Mucosa of gallbladder (tissue), 1 donor: ENCODE measurements at regions not wholly inside any gene's neighbourhood (a gene's known extent, or its start where the extent isn't known, plus 50 kb on each side); places are given as distances from the start of the nearest gene placed in this dataset.

Experiments
- DNase-seq: peaks from one replicate; pipeline ENCODE4 v3.0.0-alpha.2; 2020; ENCODE audit warnings: low spot score
- donor health status: DM: no; HTN: no; CAD: no.

GRCh38 chr3:181081930-181082329 is 92.4 kb upstream of the DNAJC19 start:
- no peak for DNase-seq

GRCh38 chr3:181076558-181076957 is 87.0 kb upstream of the DNAJC19 start:
- no peak for DNase-seq

GRCh38 chr3:181075098-181075497 is 85.6 kb upstream of the DNAJC19 start:
- no peak for DNase-seq

GRCh38 chr3:181066143-181067087 is 76.9 kb upstream of the DNAJC19 start:
- DNase-seq, result no peak

- no peak for DNase-seq
Observed at GRCh38 chr3:181056136-181056732, 66.7 kb upstream of the DNAJC19 start.

- no peak for DNase-seq
Observed at GRCh38 chr3:181054538-181054937, 65.0 kb upstream of the DNAJC19 start.

- DNase-seq, result no peak
Observed at GRCh38 chr3:181052256-181052655, 62.7 kb upstream of the DNAJC19 start.

- DNase-seq, result no peak
Observed at GRCh38 chr3:181050738-181051137, 61.2 kb upstream of the DNAJC19 start.

GRCh38 chr3:181040030-181040429 is 50.5 kb upstream of the DNAJC19 start:
- DNase-seq, result no peak
